ENCODE measurements at regions not wholly inside any gene's neighbourhood (a gene's known extent, or its start where the extent isn't known, plus 50 kb on each side); places are given as distances from the start of the nearest gene placed in this dataset.
"Not testable (repeated sequence)": the region's sequence is repeated elsewhere in the genome, so short reads cannot be mapped to it uniquely, and the experiment has no call there.

GRCh38 chr13:22926748-22927400, 253.9 kb upstream of the SGCG start:
- no peak overlapping the region for H3K4me3 ChIP-seq (ENCODE audit: low read depth, low read length)
- no peak for DNase-seq (ENCODE audit: low read depth)
- no peak for TF ChIP-seq CTCF (IDR thresholded peaks at IDR 0.05; ENCODE audit: control insufficient read depth, extremely low read depth, insufficient read depth)

- DNase-seq (ENCODE audit: low read depth); H3K4me3 ChIP-seq (ENCODE audit: low read depth, low read length): not testable (repeated sequence)
These were observed 252.9 kb upstream of the SGCG start for GRCh38 chr13:22927845-22928244.

- no peak overlapping the region for H3K4me3 ChIP-seq (ENCODE audit: low read depth, low read length)
- DNase-seq (ENCODE audit: low read depth) = no peak
- TF ChIP-seq CTCF (IDR thresholded peaks at IDR 0.05; ENCODE audit: control insufficient read depth, extremely low read depth, insufficient read depth) = no peak
These were observed 251.2 kb upstream of the SGCG start for GRCh38 chr13:22929381-22930126.

- H3K4me3 ChIP-seq (ENCODE audit: low read depth, low read length) = no peak overlapping the region
- no peak for TF ChIP-seq CTCF (IDR thresholded peaks at IDR 0.05; ENCODE audit: control insufficient read depth, extremely low read depth, insufficient read depth)
- no peak for DNase-seq (ENCODE audit: low read depth)
These were observed 249.2 kb upstream of the SGCG start for GRCh38 chr13:22931576-22931975.

GRCh38 chr13:22932632-22933412, 248.0 kb upstream of the SGCG start:
- DNase-seq (ENCODE audit: low read depth); H3K4me3 ChIP-seq (ENCODE audit: low read depth, low read length): not testable (repeated sequence)

GRCh38 chr13:22933571-22934181, 247.1 kb upstream of the SGCG start:
- TF ChIP-seq CTCF (IDR thresholded peaks at IDR 0.05; ENCODE audit: control insufficient read depth, extremely low read depth, insufficient read depth) = no peak
- H3K4me3 ChIP-seq (ENCODE audit: low read depth, low read length) = no peak overlapping the region
- no peak for DNase-seq (ENCODE audit: low read depth)

- no peak for DNase-seq (ENCODE audit: low read depth)
- no peak for TF ChIP-seq CTCF (IDR thresholded peaks at IDR 0.05; ENCODE audit: control insufficient read depth, extremely low read depth, insufficient read depth)
- H3K4me3 ChIP-seq (ENCODE audit: low read depth, low read length) = no peak overlapping the region
These were observed 245.8 kb upstream of the SGCG start for GRCh38 chr13:22934744-22935523.
